HL-60 (cell line): ENCODE measurements at regions not wholly inside any gene's neighbourhood (a gene's known extent, or its start where the extent isn't known, plus 50 kb on each side); places are given as distances from the start of the nearest gene placed in this dataset.
"Not testable (repeated sequence)": the region's sequence is repeated elsewhere in the genome, so short reads cannot be mapped to it uniquely, and the experiment has no call there.

ENCODE experiments used
- DNase-seq, 2 experiments: peaks; one replicate each; pipeline ENCODE4 v3.0.0-alpha.2; 2010 to 2020; ENCODE audit warnings: low read depth in 1 of 2, low spot score in 1 of 2
- H3K27ac ChIP-seq: fragments of 250-450 bp; sonication (Bioruptor Pico); replicated peaks from 2 replicates; pipeline ENCODE4 v1.5.1; 2020; ENCODE audit warnings: mild to moderate bottlenecking, moderate library complexity
- H3K27me3 ChIP-seq: fragments of 250-450 bp; sonication (Bioruptor Pico); 2 replicates; pipeline ENCODE4 v1.5.1; 2021; ENCODE audit warnings: mild to moderate bottlenecking, moderate library complexity; ENCODE audit not compliant: insufficient read depth, poor library complexity, severe bottlenecking
- H3K4me3 ChIP-seq: replicated peaks from 2 replicates; pipeline ENCODE4 v1.5.1; 2011; ENCODE audit warnings: mild to moderate bottlenecking, control low read depth, low read length; ENCODE audit not compliant: insufficient read depth
- GABPA ChIP-seq: IDR thresholded peaks from 2 replicates; pipeline ENCODE4 v1.6.1; 2012; ENCODE audit warnings: low read depth
- POLR2AphosphoS5 ChIP-seq: IDR thresholded peaks from 2 replicates; pipeline ENCODE4 v1.6.1; 2012; ENCODE audit warnings: low read depth
- SPI1 ChIP-seq: IDR thresholded peaks from 2 replicates; pipeline ENCODE4 v1.6.1; 2012; ENCODE audit warnings: low read depth, mild to moderate bottlenecking, borderline replicate concordance
- TF ChIP-seq, protein P1 (sequence below): IDR thresholded peaks from one replicate; pipeline ENCODE4 v1.5.1; 2011; ENCODE audit warnings: low read length, control low read depth, inconsistent platforms; ENCODE audit not compliant: insufficient read depth
- TF ChIP-seq, protein P2 (sequence below): IDR thresholded peaks from 2 replicates; pipeline ENCODE4 v1.6.1; 2012; ENCODE audit warnings: low read depth; ENCODE audit not compliant: insufficient replicate concordance

DNA sequence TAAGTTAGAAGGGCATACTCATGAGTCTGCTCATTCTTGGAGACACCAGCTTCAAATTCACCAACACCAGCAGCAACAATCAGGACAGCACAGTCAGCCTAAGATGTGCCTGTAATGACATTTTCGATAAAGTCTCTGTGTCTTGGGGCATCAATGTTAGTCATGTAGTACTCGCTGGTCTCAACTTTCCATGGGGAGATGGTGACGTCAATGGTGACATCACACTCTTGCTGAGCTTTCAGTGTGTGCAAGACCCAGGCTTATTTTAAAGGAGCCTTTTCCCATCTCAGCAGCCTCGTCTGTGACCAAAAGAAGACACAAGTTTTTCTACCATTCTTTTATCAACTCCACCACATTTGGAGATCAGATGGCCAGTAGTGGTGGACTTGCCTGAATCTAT, 75.5 kb downstream of the SERINC2 start:
- Histone ChIP-seq H3K27ac (no peak overlapping the region), H3K27me3 (no peaks in the 10 kb centered on the region)
- TF ChIP-seq SPI1 (no peak), GABPA (no peak), POLR2AphosphoS5 (no peak)
- TF ChIP-seq, protein P1, sequence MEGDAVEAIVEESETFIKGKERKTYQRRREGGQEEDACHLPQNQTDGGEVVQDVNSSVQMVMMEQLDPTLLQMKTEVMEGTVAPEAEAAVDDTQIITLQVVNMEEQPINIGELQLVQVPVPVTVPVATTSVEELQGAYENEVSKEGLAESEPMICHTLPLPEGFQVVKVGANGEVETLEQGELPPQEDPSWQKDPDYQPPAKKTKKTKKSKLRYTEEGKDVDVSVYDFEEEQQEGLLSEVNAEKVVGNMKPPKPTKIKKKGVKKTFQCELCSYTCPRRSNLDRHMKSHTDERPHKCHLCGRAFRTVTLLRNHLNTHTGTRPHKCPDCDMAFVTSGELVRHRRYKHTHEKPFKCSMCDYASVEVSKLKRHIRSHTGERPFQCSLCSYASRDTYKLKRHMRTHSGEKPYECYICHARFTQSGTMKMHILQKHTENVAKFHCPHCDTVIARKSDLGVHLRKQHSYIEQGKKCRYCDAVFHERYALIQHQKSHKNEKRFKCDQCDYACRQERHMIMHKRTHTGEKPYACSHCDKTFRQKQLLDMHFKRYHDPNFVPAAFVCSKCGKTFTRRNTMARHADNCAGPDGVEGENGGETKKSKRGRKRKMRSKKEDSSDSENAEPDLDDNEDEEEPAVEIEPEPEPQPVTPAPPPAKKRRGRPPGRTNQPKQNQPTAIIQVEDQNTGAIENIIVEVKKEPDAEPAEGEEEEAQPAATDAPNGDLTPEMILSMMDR: no peak
- TF ChIP-seq, protein P2, sequence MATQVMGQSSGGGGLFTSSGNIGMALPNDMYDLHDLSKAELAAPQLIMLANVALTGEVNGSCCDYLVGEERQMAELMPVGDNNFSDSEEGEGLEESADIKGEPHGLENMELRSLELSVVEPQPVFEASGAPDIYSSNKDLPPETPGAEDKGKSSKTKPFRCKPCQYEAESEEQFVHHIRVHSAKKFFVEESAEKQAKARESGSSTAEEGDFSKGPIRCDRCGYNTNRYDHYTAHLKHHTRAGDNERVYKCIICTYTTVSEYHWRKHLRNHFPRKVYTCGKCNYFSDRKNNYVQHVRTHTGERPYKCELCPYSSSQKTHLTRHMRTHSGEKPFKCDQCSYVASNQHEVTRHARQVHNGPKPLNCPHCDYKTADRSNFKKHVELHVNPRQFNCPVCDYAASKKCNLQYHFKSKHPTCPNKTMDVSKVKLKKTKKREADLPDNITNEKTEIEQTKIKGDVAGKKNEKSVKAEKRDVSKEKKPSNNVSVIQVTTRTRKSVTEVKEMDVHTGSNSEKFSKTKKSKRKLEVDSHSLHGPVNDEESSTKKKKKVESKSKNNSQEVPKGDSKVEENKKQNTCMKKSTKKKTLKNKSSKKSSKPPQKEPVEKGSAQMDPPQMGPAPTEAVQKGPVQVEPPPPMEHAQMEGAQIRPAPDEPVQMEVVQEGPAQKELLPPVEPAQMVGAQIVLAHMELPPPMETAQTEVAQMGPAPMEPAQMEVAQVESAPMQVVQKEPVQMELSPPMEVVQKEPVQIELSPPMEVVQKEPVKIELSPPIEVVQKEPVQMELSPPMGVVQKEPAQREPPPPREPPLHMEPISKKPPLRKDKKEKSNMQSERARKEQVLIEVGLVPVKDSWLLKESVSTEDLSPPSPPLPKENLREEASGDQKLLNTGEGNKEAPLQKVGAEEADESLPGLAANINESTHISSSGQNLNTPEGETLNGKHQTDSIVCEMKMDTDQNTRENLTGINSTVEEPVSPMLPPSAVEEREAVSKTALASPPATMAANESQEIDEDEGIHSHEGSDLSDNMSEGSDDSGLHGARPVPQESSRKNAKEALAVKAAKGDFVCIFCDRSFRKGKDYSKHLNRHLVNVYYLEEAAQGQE: no peak

DNA sequence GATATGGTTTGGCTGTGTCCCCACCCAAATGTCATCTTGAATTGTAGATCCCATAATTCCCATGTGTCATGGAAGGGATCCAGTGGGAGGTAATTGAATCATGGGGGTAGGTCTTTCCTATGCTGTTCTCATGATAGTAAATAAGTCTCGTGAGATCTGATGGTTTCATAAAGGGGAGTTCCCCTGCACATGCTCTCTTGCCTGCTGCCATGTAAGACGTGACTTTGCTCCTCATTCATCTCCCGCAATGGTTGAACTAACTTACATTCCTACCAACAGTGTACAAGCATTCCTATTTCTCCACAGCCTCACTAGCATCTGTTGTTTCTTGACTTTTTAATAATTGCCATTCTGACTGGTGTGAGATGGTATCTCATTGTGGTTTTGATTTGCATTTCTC, 76.6 kb downstream of the SERINC2 start:
- not testable (repeated sequence) for H3K27ac ChIP-seq, H3K4me3 ChIP-seq, H3K27me3 ChIP-seq, DNase-seq

More for the DNA sequence above, 75.5 kb downstream of the SERINC2 start:
- no peak for DNase-seq
- no peak overlapping the region for H3K4me3 ChIP-seq

DNA sequence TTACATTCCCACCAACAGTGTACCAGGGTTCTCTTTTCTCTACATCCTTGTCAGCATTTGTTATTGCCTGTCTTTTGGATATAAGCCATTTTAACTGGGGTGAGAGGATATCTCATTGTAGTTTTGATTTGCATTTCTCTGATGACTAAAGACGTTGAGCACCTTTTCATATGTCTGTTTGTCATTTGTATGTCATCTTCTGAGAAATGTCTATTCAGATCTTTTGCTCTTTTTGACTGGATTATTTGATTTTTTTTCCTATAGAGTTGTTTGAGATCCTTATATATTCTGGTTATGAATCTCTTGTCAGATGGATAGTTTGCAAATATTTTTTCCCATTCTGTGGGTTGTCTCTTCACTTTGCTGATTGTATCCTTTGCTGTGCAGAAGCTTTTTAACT, 77.6 kb downstream of the SERINC2 start:
- H3K4me3 ChIP-seq, H3K27ac ChIP-seq, DNase-seq, H3K27me3 ChIP-seq: not testable (repeated sequence)

DNA sequence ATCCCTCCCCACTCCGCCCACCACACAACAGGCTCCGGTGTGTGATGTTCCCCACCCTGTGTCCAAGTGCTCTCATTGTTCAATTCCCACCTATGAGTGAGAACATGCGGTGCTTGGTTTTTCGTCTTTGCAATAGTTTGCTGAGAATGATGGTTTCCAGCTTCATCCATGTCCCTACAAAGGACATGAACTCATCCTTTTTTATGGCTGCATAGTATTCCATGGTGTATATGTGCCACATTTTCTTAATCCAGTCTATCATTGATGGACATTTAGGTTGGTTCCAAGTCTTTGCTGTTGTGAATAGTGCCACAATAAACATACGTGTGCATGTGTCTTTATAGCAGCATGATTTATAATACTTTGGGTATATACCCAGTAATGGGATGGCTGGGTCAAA, 81.0 kb upstream of the TINAGL1 start:
- not testable (repeated sequence) for H3K4me3 ChIP-seq, H3K27me3 ChIP-seq, H3K27ac ChIP-seq, DNase-seq

DNA sequence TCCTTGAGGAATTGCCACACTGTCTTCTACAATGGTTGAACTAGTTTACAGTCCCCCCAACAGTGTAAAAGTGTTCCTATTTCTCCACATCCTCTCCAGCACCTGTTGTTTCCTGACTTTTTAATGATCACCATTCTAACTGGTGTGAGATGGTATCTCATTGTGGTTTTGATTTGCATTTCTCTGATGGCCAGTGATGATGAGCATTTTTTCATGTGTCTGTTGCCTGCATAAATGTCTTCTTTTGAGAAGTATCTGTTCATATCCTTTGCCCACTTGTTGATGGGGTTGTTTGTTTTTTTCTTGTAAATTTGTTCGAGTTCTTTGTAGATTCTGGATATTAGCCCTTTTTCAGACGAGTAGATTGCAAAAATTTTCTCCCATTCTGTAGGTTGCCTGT, 80.5 kb upstream of the TINAGL1 start:
- not testable (repeated sequence) for H3K4me3 ChIP-seq, DNase-seq, H3K27me3 ChIP-seq, H3K27ac ChIP-seq

DNA sequence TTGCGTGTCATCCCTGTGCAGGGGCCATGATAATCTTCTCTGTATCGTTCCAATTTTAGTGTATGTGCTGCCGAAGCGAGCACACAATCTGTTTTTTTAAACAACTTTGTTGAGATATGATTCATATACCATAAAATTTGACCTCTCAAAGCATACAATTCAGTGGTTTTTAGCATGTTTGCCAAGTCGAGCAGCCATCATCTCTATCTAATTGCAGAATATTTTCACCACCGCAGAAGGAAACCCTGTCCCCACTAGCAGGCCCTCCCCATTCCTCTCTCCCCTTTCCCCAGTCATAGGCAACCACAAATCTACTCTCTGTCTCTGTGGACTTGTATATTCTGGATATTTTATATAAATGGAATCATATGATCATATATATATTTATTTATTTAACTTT, 78.7 kb upstream of the TINAGL1 start:
- Histone ChIP-seq H3K4me3 (no peak overlapping the region), H3K27me3 (no peaks in the 10 kb centered on the region), H3K27ac (no peak overlapping the region)
- TF ChIP-seq, protein P1: no peak
- no peak for TF ChIP-seq GABPA
- DNase-seq: no peak

DNA sequence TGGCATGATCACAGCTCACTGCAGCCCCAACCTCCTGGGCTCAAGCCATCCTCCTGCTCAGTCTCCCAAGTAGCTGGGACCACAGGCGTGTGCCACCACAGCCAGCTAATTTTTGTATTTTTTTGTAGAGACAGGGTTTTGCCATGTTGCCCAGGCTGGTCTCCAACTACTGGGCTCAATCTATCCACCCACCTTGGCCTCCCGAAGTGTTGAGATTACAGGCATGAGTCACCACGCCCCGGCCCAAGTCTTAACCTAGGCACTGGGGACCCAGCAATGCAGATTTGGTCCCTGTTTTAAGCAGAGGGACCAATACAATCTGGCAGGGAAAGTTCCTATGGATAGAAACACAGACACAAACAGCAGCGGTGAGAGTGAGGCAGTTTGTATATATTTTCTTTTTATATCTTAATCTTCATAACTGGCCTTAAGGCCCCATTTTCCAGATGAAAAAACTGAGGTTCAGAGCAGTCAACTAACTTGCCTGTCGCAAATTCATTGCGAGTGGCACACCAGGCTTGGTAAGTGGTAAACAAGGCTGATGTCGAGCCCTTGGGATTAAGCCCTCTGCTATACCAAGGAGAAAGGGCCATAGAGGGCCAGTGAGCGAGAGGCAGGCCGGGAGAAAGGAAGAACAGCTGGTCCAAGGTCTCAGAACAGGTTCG, 77.8 kb upstream of the TINAGL1 start:
- no peak for TF ChIP-seq SPI1
- TF ChIP-seq, protein P2: no peak
- TF ChIP-seq POLR2AphosphoS5: no peak
- TF ChIP-seq, protein P1: no peak
- TF ChIP-seq GABPA: no peak
- H3K27ac ChIP-seq: no peak overlapping the region
- no peak overlapping the region for H3K4me3 ChIP-seq
- no peak for DNase-seq
- H3K27me3 ChIP-seq: no peaks in the 10 kb centered on the region
